Hematopoietic multipotent progenitor cell treated with erythropoietin and hydrocortisone succinate and interleukin-3 and kit ligand, for 6 days (in vitro differentiated cells): ENCODE measurements at regions not wholly inside any gene's neighbourhood (a gene's known extent, or its start where the extent isn't known, plus 50 kb on each side); places are given as distances from the start of the nearest gene placed in this dataset.
"Not testable (repeated sequence)": the region's sequence is repeated elsewhere in the genome, so short reads cannot be mapped to it uniquely, and the experiment has no call there.

Source experiments
- DNase-seq: peaks from one replicate; pipeline ENCODE4 v3.0.0-alpha.2; 2015

GRCh38 chr2:211157211-211157610 lies 600.8 kb downstream of the CPS1 start:
- DNase-seq: no peak

DNA sequence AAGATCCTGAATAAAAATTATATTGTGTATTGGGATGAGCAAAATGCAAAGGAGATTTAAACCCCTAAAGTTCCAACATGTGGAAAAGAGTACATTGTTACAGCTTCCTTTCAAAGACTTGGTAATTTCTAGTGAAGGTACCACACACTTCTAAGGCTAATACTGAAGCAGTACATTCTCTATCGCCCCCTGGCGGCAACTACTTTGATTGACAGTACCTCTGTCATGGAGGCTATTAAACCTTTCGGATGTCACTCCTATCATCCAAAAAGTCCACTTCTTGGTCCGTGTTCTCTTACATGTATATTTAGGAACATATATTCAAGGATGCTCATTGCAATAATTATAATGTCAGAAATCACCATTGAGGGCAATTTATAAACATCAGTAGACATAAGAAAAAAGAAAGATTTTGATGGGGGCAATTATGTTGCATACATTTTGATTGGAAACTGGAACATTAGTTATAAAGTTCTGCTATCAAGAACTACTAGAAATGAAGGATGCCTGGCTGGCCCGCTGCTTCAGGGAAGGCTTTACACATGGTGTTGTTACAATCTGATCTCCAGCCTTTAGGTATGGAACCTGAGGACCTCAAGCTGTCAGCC lies 601.6 kb downstream of the CPS1 start:
- peak; percentile 90 for DNase-seq

- peak; percentile 3 for DNase-seq
Measured at GRCh38 chr2:211159972-211160371, 603.6 kb downstream of the CPS1 start.

DNA sequence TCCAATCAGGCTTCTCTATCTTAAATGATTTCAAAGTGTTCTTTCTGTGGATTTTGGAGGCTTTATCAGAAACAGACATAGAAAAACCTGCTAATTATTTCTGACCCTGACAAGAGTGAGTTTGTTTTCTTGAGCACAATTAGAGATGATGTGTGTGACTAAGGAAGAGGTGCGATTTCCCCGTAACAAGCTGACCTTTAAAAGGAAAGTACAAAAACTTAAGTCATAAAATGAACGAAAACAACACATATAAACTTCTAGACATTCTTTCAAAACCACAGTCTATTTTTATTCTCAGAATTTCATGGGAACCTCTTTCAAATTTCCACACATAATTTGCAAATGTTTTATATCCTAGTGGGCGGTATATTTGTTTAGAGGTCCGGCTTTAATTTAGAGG lies 604.8 kb downstream of the CPS1 start:
- no peak for DNase-seq

- DNase-seq: no peak
Measured at GRCh38 chr2:211162911-211163310, 606.5 kb downstream of the CPS1 start.

- no peak for DNase-seq
Measured at GRCh38 chr2:211170843-211171242, 614.4 kb downstream of the CPS1 start.

DNA sequence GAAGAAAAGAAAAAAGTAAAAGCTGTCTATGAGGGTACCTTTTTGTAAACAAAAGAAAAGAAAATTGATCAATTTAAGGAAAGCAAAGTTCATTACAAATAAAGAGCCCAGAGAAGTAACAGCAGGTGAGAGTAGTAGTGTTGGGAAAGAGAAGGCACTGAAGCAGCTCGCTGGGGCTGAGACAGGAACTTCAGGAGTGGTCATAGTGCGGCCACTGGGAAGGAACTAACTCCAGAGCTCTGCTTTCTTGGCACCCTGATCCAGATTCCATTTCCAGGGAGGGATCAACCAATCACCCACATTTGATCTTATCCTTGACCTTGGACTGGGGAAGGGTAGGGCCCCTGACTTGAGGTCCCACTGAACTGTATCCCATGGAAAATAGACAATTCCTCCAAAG lies 617.6 kb downstream of the CPS1 start:
- no peak for DNase-seq

DNA sequence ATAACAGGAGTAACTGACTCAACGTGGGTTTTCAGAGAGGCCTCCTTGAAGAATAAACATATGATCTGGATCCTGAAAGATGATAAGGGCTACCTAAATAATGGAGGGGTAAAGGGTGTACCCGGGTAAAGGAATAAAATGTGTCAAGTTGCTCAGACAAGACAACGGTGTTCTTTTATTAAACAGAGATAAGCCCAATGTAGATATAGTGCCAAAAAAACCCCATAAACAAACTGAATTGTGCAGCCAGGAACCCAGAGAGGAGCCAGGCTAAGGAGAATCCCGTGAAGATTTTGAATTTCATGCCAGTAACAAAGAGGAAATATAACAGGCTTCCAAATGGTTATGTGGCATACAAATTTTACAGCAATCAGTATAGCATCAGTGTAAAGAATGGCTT lies 618.2 kb downstream of the CPS1 start:
- DNase-seq: no peak

GRCh38 chr2:211175956-211176355 lies 619.6 kb downstream of the CPS1 start:
- no peak for DNase-seq

- DNase-seq: no peak
Measured at GRCh38 chr2:211176514-211177141, 620.2 kb downstream of the CPS1 start.

GRCh38 chr2:211181626-211182025 lies 625.2 kb downstream of the CPS1 start:
- no peak for DNase-seq

GRCh38 chr2:211187602-211188001 lies 631.2 kb downstream of the CPS1 start:
- no peak for DNase-seq

DNA sequence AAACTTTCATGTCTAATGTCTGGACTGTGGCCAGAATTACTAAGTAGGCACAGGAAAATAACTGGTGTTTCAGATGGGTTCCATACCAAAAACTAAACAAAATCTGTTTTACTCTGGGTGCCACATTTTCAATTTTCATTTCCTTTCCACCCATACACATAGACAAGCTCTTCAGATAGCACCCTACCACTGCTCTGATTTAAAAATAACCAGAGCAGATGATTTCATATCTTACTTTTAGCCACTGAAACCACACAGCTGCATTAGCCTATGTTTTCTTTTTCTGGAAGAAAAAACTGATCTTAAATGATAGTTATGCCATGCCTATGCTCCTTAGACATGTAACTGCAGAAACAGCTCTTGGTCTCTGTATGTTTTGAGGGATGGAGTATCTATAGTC lies 647.6 kb downstream of the CPS1 start:
- no peak for DNase-seq

- DNase-seq: no peak
Measured at GRCh38 chr2:211204456-211204855, 648.1 kb downstream of the CPS1 start.

DNA sequence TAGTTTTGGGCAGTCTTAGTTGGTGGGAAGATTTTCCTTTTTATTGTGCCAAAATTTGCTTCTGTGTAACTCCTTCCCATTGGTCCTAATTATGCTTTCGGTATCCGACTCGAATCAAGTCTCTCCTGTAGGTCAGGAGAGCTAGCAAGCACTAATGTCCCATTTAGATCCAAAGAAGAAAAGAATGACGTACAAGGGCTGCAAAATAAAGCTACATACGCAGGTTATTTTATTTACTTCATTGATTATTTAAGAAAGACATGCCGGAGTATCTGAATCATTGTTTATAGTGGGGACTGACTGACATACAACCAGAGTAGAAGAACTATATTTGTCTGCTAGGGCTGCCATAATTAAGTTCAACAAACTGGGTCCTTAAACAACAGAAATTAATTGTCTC lies 648.5 kb downstream of the CPS1 start:
- no peak for DNase-seq

DNA sequence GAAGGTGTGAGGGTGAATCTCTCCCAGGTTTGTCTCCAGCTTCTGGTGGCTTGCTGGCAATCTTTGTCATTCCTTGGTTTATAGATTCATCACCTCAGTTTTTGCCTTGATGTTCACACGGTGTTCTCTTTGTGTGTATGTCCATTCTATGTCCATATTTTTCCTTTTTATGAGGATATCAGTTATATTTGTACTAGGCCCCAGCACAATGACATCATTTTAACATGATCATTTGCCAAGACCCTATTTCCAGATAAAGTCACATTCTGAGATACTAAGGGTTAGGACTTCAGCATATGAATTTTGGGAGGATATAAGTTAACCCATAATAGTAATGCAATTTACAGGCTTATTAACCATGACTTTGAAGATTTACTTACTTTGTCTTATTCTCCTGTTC lies 649.0 kb downstream of the CPS1 start:
- no peak for DNase-seq

GRCh38 chr2:211205836-211206235 lies 649.4 kb downstream of the CPS1 start:
- no peak for DNase-seq

GRCh38 chr2:211216221-211216620 lies 659.8 kb downstream of the CPS1 start:
- no peak for DNase-seq

DNA sequence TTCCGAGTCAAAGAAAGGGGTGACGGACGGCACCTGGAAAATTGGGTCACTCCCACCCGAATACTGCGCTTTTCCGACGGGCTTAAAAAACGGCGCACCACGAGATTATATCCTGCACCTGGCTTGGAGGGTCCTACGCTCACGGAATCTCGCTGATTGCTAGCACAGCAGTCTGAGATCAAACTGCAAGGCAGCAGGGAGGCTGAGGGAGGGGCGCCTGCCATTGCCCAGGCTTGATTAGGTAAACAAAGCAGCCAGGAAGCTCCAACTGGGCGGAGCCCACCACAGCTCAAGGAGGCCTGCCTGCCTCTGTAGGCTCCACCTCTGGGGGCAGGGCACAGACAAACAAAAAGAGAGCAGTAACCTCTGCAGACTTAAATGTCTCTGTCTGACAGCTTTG lies 663.1 kb downstream of the CPS1 start:
- not testable (repeated sequence) for DNase-seq

- DNase-seq: no peak
Measured at GRCh38 chr2:211225784-211226183, 669.4 kb downstream of the CPS1 start.

- no peak for DNase-seq
Measured at GRCh38 chr2:211228559-211228958, 672.2 kb downstream of the CPS1 start.

- no peak for DNase-seq
Measured at GRCh38 chr2:211237586-211238275, 681.3 kb downstream of the CPS1 start.

GRCh38 chr2:211241891-211242290 lies 685.5 kb downstream of the CPS1 start:
- no peak for DNase-seq

GRCh38 chr2:211247751-211248150 lies 691.4 kb downstream of the CPS1 start:
- no peak for DNase-seq

- DNase-seq: no peak
Measured at GRCh38 chr2:211248841-211249240, 692.4 kb downstream of the CPS1 start.
